IgD-negative memory B cell (primary cell): ENCODE measurements at regions not wholly inside any gene's neighbourhood (a gene's known extent, or its start where the extent isn't known, plus 50 kb on each side); places are given as distances from the start of the nearest gene placed in this dataset.
A peak's percentile ranks its signal among the peaks of the same experiment; 100 is the strongest.
"Not testable (repeated sequence)": the region's sequence is repeated elsewhere in the genome, so short reads cannot be mapped to it uniquely, and the experiment has no call there.

ENCODE experiments used
- H3K27ac Mint-ChIP-seq, 3 donors: one replicate each; pipeline ENCODE4 v1.8.0; 2020 to 2022; ENCODE audit warnings: mild to moderate bottlenecking in 3 of 3, mixed read lengths in 3 of 3, moderate library complexity in 1 of 3
- H3K27me3 Mint-ChIP-seq: one replicate; pipeline ENCODE4 v1.8.0; 2021; ENCODE audit warnings: mixed read lengths
- H3K36me3 Mint-ChIP-seq: one replicate; pipeline ENCODE4 v1.8.0; 2020; ENCODE audit warnings: mild to moderate bottlenecking, mixed read lengths
- H3K4me1 Mint-ChIP-seq, 3 donors: one replicate each; pipeline ENCODE4 v1.8.0; 2020 to 2022; ENCODE audit warnings: mixed read lengths in 3 of 3, mild to moderate bottlenecking in 1 of 3
- H3K4me3 Mint-ChIP-seq, 4 donors: one replicate each; pipeline ENCODE4 v1.8.0; 2020 to 2022; ENCODE audit warnings: mild to moderate bottlenecking in 4 of 4, mixed read lengths in 4 of 4, moderate library complexity in 3 of 4
- H3K9me3 Mint-ChIP-seq, 3 donors: one replicate each; pipeline ENCODE4 v1.8.0; 2020 to 2021; ENCODE audit warnings: mixed read lengths in 3 of 3, mild to moderate bottlenecking in 1 of 3

GRCh38 chr15:100727291-100727851, 125.0 kb downstream of the ASB7 start:
- H3K36me3 Mint-ChIP-seq, result no peaks in the 10 kb centered on the region
- no peaks in the 10 kb centered on the region for H3K9me3 Mint-ChIP-seq
- H3K4me3 Mint-ChIP-seq, result no peak overlapping the region
- peaks cover 1% of the 10 kb centered on the region for H3K27me3 Mint-ChIP-seq
- H3K4me1 Mint-ChIP-seq, result no peaks in the 10 kb centered on the region
- no peak overlapping the region for H3K27ac Mint-ChIP-seq

DNA sequence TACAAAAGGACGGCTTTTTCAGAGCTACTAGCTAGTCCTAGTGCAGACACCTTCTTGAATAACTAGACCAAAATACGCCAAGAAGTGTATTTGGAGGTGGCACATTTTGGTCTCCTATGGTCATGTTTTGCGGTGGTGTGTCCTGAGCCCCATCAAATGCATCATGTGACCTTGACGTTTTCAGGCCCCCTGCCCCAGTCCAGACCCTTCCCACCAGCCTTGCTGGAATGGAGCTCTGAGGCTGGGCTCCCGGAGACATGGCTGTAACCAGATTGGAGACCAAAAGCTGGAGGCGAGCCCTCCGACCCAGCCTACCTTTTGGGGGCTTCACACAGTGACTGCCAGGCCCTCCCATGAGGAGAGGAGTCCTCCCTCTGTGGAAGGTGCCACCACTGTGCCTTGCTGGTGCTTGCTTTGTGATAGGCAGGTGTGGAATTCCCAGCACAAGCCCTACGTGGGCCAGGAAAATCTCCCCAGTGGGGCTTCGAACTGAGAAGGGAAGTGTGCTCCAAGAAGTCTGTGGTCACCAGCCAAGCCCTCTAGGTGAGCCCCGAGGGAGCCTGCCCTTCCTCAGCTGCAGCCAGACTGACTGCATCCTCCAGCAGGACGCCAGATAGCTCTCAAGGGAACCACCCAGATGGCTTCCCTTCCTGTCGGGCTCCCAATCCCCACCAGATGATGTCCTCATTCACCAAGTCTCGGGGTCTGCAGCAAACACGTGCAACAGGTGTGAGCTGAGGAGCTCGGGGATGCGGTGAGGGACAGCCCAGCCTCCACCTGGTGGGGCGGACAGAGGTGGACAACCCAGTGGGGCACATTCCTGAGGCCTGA, 126.2 kb downstream of the ASB7 start:
- no peak overlapping the region for H3K27ac Mint-ChIP-seq
- peaks cover 3% of the 10 kb centered on the region for H3K27me3 Mint-ChIP-seq
- no peaks in the 10 kb centered on the region for H3K4me1 Mint-ChIP-seq
- H3K9me3 Mint-ChIP-seq, result no peaks in the 10 kb centered on the region
- H3K36me3 Mint-ChIP-seq, result peaks cover under 1% of the 10 kb centered on the region
- no peak overlapping the region for H3K4me3 Mint-ChIP-seq

- H3K36me3 Mint-ChIP-seq, result peaks cover 2% of the 10 kb centered on the region
- H3K4me3 Mint-ChIP-seq, result no peak overlapping the region
- peaks cover 0 to 3% (median 0%) of the 10 kb centered on the region in 3 donors for H3K9me3 Mint-ChIP-seq
- no peak overlapping the region for H3K27ac Mint-ChIP-seq
- H3K4me1 Mint-ChIP-seq, result no peaks in the 10 kb centered on the region
- H3K27me3 Mint-ChIP-seq, result peaks cover 3% of the 10 kb centered on the region
Observed at GRCh38 chr15:100729461-100729860, 127.1 kb downstream of the ASB7 start.

DNA sequence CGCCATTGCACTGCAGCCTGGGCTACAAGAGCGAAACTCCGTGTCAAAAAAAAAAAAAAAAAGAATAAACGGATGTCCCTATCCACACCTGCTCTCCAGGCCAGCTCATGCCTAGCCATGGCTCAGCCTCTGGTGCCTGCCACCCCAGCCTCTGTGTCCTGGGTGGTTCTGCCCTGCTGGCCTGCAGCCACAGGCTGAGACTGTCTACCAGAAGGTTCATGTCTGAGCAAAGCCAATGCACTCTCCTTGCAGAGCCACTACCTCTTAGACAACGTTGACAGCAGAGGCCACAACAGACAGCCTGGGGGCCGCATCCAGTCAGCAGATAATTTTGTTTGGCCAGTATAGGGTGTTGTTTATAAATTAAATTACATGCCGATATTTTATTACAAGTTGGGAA, 127.7 kb downstream of the ASB7 start:
- H3K9me3 Mint-ChIP-seq, result peaks cover 0 to 3% (median 0%) of the 10 kb centered on the region in 3 donors
- no peak overlapping the region for H3K4me3 Mint-ChIP-seq

GRCh38 chr15:100730655-100731266, 128.4 kb downstream of the ASB7 start:
- Mint-ChIP-seq H3K4me3 (no peak overlapping the region), H3K36me3 (peaks cover 2% of the 10 kb centered on the region), H3K4me1 (no peaks in the 10 kb centered on the region), H3K27me3 (peaks cover 3% of the 10 kb centered on the region), H3K27ac (peak overlapping the region in 1 of 3 donors; percentile 86), H3K9me3 (peaks cover 0 to 3% (median 0%) of the 10 kb centered on the region in 3 donors)

More for the DNA sequence above, 127.7 kb downstream of the ASB7 start:
- Mint-ChIP-seq H3K4me1 (no peaks in the 10 kb centered on the region), H3K27ac (no peak overlapping the region), H3K36me3 (peaks cover 2% of the 10 kb centered on the region), H3K27me3 (peaks cover 3% of the 10 kb centered on the region)

GRCh38 chr15:100731267-100732152, 129.1 kb downstream of the ASB7 start:
- H3K4me1 Mint-ChIP-seq, result no peaks in the 10 kb centered on the region
- no peak overlapping the region for H3K4me3 Mint-ChIP-seq
- H3K27ac Mint-ChIP-seq, result no peak overlapping the region
- peaks cover 2% of the 10 kb centered on the region for H3K36me3 Mint-ChIP-seq
- H3K9me3 Mint-ChIP-seq, result peaks cover 0 to 3% (median 0%) of the 10 kb centered on the region in 3 donors
- H3K27me3 Mint-ChIP-seq, result peaks cover 3% of the 10 kb centered on the region

DNA sequence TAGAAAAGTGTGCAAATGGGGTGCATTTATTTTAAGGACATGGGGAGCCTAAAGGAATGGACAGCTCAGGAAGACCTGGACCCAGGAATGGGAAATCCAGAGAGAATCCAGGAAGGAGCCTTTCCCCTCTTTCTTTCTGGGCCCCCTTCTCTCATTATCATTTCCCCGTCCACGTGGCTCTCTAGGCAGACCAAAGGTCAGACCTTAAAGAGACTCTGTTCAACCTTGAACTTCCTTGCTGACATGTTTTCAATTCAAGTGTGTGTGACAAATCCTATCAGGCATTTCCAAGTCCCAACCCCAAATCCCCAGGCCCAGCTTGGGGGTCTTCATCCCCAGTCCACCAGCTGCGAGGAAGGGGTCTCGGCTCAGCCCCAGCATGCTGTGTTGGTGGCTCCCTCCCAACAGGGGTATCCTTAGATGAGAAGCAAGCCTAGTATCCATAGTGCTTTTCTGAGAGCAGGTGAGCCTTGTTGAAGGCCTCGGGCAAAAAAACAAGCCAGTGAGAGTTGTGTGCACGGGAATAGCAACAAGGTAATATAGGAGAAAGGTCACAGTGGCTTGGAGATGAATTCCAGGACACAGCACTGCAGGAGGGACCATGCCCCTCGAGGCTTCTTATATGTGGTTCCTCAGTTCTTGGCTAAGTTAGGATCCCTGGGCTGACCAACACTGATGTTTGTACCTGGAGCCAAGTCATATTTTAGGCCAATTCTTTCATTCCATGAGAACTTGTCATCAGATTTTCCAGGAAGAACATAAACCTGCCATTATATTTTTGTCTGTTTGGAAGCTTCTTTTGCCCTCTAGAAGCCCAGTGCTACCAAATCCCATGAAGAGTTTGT, 130.0 kb downstream of the ASB7 start:
- Mint-ChIP-seq H3K4me3 (no peak overlapping the region), H3K27ac (no peak overlapping the region), H3K27me3 (peaks cover 3% of the 10 kb centered on the region), H3K36me3 (peaks cover 2% of the 10 kb centered on the region), H3K4me1 (no peaks in the 10 kb centered on the region), H3K9me3 (peaks cover 0 to 3% (median 0%) of the 10 kb centered on the region in 3 donors)

- Mint-ChIP-seq H3K36me3 (peaks cover 2% of the 10 kb centered on the region), H3K4me3 (no peak overlapping the region), H3K4me1 (no peaks in the 10 kb centered on the region), H3K27me3 (peaks cover 1% of the 10 kb centered on the region), H3K27ac (no peak overlapping the region), H3K9me3 (peaks cover 0 to 3% (median 0%) of the 10 kb centered on the region in 3 donors)
Observed at GRCh38 chr15:100733101-100733842, 130.9 kb downstream of the ASB7 start.

GRCh38 chr15:100733843-100734185, 131.4 kb downstream of the ASB7 start:
- not testable (repeated sequence) for H3K9me3 Mint-ChIP-seq, H3K36me3 Mint-ChIP-seq, H3K27me3 Mint-ChIP-seq, H3K4me3 Mint-ChIP-seq, H3K4me1 Mint-ChIP-seq, H3K27ac Mint-ChIP-seq

- H3K27me3 Mint-ChIP-seq, result peaks cover 1% of the 10 kb centered on the region
- H3K27ac Mint-ChIP-seq, result no peak overlapping the region
- peaks cover 2% of the 10 kb centered on the region for H3K36me3 Mint-ChIP-seq
- no peaks in the 10 kb centered on the region for H3K4me1 Mint-ChIP-seq
- no peak overlapping the region for H3K4me3 Mint-ChIP-seq
- peaks cover 0 to 3% (median 0%) of the 10 kb centered on the region in 3 donors for H3K9me3 Mint-ChIP-seq
Observed at GRCh38 chr15:100734586-100734985, 132.2 kb downstream of the ASB7 start.

DNA sequence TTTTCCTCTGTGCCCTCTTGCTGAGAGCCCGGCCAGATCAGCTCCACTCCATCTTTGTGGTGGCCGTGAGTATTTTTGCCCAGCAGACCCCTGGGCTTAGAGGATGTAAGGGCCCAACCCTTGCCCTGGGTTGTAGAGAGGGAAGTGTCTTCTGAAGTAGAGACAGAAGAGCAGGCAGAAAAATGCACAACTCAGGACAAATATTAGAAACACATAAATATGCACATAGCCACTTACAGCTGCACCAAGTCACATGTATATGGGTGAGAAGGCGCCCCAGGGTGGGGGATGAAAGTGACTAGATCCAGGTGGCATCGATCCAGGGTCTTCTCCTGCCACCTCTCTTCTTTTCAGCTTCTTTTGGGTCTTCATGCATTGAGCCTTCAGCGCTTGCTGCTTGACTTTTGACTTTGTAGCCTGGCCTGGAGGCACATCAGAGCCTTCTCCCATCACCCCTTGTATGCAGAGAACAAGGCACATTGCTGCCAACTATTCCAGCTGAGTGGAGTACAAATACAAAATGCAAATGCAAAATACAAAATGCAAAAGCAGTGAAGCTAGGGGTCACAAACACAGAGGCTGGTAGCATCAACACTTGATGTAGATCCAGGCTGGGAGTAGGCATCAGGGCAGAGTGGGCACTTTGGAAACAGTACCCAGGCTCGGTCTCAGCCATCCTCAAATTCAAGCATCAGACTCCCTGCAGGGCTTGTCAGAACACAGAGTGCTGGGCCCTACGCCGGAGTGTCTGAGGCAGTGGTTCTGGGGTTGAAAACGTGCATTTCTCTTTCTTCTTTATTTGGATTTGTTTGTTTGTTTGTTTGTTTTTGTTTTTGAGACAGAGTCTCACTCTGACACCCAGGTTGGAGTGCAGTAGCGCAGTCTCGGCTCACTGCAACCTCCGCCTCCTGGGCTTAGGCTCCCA, 133.0 kb downstream of the ASB7 start:
- Mint-ChIP-seq H3K27me3 (peaks cover 1% of the 10 kb centered on the region), H3K36me3 (peaks cover 2% of the 10 kb centered on the region), H3K4me3 (no peak overlapping the region), H3K4me1 (no peaks in the 10 kb centered on the region), H3K27ac (no peak overlapping the region), H3K9me3 (peaks cover 0 to 3% (median 0%) of the 10 kb centered on the region in 3 donors)

DNA sequence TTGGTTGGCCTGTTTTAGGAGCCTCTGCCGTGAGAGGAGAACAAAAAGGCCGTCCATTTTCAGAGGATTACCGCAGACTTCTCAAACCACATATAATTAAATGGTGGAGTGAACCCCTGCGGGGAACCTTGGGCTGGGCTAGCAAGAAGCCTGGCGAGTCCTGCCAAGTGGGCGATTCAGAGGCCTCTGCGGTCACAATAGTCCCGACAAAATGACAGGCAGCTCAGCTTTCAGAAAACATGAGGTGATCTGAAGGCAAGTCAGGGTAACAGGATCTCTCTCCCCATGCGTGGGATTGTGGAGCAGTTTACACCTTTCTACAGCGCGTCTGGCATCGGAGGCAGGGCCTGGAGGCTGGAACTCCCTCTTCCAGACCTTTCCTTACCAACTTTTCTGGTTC, 134.8 kb downstream of the ASB7 start:
- peaks cover 2% of the 10 kb centered on the region for H3K36me3 Mint-ChIP-seq
- H3K4me1 Mint-ChIP-seq, result no peaks in the 10 kb centered on the region
- H3K9me3 Mint-ChIP-seq, result peaks cover 0 to 3% (median 0%) of the 10 kb centered on the region in 3 donors
- peaks cover 1% of the 10 kb centered on the region for H3K27me3 Mint-ChIP-seq
- H3K4me3 Mint-ChIP-seq, result no peak overlapping the region
- no peak overlapping the region for H3K27ac Mint-ChIP-seq

- peaks cover 1% of the 10 kb centered on the region for H3K36me3 Mint-ChIP-seq
- H3K4me3 Mint-ChIP-seq, result no peak overlapping the region
Observed at GRCh38 chr15:100738614-100739013, 136.2 kb downstream of the ASB7 start.

More at GRCh38 chr15:100738614-100739013, 136.2 kb downstream of the ASB7 start:
- Mint-ChIP-seq H3K27ac (no peak overlapping the region), H3K4me1 (no peaks in the 10 kb centered on the region), H3K9me3 (peaks cover 0 to 3% (median 0%) of the 10 kb centered on the region in 3 donors), H3K27me3 (no peaks in the 10 kb centered on the region)
